ENCODE measurements at regions not wholly inside any gene's neighbourhood (a gene's known extent, or its start where the extent isn't known, plus 50 kb on each side); places are given as distances from the start of the nearest gene placed in this dataset.

DNA sequence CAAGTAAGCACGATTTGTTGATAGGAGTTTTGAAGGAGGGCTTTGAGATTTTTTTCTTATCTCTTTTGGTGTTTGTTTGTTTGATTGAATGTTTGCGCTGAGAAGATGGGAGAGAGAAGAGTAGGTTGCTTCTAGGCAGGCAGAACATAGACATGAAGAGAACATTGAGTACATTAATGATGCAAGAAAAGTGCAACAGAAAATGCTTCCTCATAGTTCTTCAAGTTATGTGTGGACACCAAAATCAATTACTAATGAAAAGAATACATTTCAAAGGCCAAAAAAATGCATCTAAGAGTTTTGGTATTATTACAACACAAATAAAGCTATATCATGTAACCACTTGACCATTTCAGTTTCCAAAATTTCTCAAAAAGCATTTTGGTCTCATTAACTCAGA, 191.0 kb upstream of the PPARGC1A start:
- H3K27ac ChIP-seq (ENCODE audit: low read length), result no peak overlapping the region
- H3K9ac ChIP-seq (ENCODE audit: low read length), result no peak overlapping the region
- H3K4me1 ChIP-seq (ENCODE audit: insufficient read depth, low read length), result no peaks in the 10 kb centered on the region
- no peak for ATAC-seq
- no peaks in the 10 kb centered on the region for H3F3A ChIP-seq (ENCODE audit: low read length, unreplicated experiment)
- intact Hi-C loops (cut with micrococcal nuclease), result no loop called here
- no peak overlapping the region for H2AFZ ChIP-seq (ENCODE audit: low read length)
- no peaks in the 10 kb centered on the region for H3K36me3 ChIP-seq (ENCODE audit: low read depth, low read length)
- no peak overlapping the region for H3K4me3 ChIP-seq (ENCODE audit: low read length)
- no peaks in the 10 kb centered on the region for H3K27me3 ChIP-seq (ENCODE audit: low read length)
- CTCF ChIA-PET, result no interaction called here
- POLR2A ChIA-PET (ENCODE audit: unreplicated experiment), result no interaction called here
- no peaks in the 10 kb centered on the region for H3K9me3 ChIP-seq (ENCODE audit: low read length)
- no TSS peak for BruUV-seq (replicated peaks)
- H4K20me1 ChIP-seq (ENCODE audit: low read length), result no peaks in the 10 kb centered on the region
- no peak overlapping the region for H3K4me2 ChIP-seq (ENCODE audit: low read length)
- DNase-seq, result no peak
- H3K9me2 ChIP-seq (replicated peaks; ENCODE audit: low read length), result no peaks in the 10 kb centered on the region
- no peaks in the 10 kb centered on the region for H3K79me2 ChIP-seq (ENCODE audit: low read length)
- no peak for TF ChIP-seq EZH2 (IDR thresholded peaks at IDR 0.05; ENCODE audit: low read length, unreplicated experiment)
- TF ChIP-seq, protein P1, sequence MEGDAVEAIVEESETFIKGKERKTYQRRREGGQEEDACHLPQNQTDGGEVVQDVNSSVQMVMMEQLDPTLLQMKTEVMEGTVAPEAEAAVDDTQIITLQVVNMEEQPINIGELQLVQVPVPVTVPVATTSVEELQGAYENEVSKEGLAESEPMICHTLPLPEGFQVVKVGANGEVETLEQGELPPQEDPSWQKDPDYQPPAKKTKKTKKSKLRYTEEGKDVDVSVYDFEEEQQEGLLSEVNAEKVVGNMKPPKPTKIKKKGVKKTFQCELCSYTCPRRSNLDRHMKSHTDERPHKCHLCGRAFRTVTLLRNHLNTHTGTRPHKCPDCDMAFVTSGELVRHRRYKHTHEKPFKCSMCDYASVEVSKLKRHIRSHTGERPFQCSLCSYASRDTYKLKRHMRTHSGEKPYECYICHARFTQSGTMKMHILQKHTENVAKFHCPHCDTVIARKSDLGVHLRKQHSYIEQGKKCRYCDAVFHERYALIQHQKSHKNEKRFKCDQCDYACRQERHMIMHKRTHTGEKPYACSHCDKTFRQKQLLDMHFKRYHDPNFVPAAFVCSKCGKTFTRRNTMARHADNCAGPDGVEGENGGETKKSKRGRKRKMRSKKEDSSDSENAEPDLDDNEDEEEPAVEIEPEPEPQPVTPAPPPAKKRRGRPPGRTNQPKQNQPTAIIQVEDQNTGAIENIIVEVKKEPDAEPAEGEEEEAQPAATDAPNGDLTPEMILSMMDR (conservative IDR thresholded peaks at IDR 0.05; ENCODE audit: low read depth, low read length), result no peak

DNA sequence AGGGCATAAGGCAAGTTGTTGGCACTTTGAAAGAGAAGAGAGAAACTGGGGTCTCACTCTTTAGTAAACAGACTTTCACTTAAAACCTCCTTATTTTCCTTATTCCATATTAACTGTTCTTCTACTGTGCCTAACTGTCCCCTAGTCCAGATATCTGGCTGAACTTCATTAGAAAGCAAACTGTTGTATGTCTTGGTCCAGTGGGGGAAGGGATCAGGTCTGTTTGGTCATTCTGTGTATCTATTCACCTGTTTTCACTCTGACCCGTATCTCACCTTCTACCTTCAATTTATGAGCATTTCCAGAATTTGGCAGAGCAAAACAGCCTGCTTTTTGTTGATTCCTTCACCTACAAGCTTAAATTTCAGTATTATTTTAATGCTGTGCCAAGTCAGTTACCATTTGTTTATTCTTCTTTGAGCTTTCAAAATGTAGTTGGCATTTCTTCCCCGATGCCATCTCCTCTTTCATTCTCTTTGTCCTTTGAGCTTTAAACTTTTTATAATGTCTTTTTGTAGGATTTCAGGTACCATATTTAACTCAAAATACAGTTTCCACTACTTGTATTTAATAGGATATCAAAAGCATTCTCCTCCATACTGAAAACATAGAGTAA, 188.6 kb upstream of the PPARGC1A start:
- POLR2A ChIA-PET (ENCODE audit: unreplicated experiment), result no interaction called here

DNA sequence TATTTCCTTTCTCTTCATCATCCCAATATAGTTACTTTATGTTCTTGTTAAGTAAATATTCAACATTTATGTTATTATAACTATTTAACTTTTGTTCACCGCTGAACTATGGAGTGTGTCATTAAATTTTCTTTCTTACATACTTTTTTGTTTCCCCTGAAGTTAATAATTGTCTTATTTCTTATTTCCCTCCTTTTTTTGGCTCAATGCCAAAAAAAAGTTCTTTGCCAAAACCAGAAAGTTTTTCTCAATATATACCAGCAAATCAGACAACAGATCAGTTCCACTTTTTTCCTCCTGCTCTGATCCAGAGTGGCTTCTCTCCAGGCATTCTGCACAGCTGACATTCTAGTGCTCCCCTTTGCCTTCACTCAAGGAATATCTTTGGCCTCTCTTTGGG, 187.0 kb upstream of the PPARGC1A start:
- Histone ChIP-seq H3K9me3 (ENCODE audit: low read length) (no peaks in the 10 kb centered on the region), H3K9me2 (replicated peaks; ENCODE audit: low read length) (no peaks in the 10 kb centered on the region), H3F3A (ENCODE audit: low read length, unreplicated experiment) (no peaks in the 10 kb centered on the region), H3K9ac (ENCODE audit: low read length) (no peak overlapping the region), H2AFZ (ENCODE audit: low read length) (no peak overlapping the region), H3K36me3 (ENCODE audit: low read depth, low read length) (no peaks in the 10 kb centered on the region), H3K4me2 (ENCODE audit: low read length) (no peak overlapping the region), H3K27ac (ENCODE audit: low read length) (no peak overlapping the region), H3K4me3 (ENCODE audit: low read length) (no peak overlapping the region), H3K4me1 (ENCODE audit: insufficient read depth, low read length) (no peaks in the 10 kb centered on the region), H3K79me2 (ENCODE audit: low read length) (no peaks in the 10 kb centered on the region), H3K27me3 (ENCODE audit: low read length) (no peaks in the 10 kb centered on the region), H4K20me1 (ENCODE audit: low read length) (no peaks in the 10 kb centered on the region)
- BruUV-seq (replicated peaks), result no TSS peak
- DNase-seq (no peak), ATAC-seq (no peak)
- POLR2A ChIA-PET (ENCODE audit: unreplicated experiment), result no interaction called here
- intact Hi-C loops (cut with micrococcal nuclease), result no loop called here
- TF ChIP-seq EZH2phosphoT487 (IDR thresholded peaks at IDR 0.05; ENCODE audit: borderline replicate concordance, low read length) (no peak), EZH2 (IDR thresholded peaks at IDR 0.05; ENCODE audit: low read length, unreplicated experiment) (no peak)
- TF ChIP-seq, protein P1 (conservative IDR thresholded peaks at IDR 0.05; ENCODE audit: low read depth, low read length), result no peak
- CTCF ChIA-PET, result no interaction called here

More for the DNA sequence above, 188.6 kb upstream of the PPARGC1A start:
- Histone ChIP-seq H3K4me1 (ENCODE audit: insufficient read depth, low read length) (no peaks in the 10 kb centered on the region), H3K9me3 (ENCODE audit: low read length) (no peaks in the 10 kb centered on the region), H3K36me3 (ENCODE audit: low read depth, low read length) (no peaks in the 10 kb centered on the region), H3K27me3 (ENCODE audit: low read length) (no peaks in the 10 kb centered on the region), H3K4me3 (ENCODE audit: low read length) (no peak overlapping the region), H4K20me1 (ENCODE audit: low read length) (no peaks in the 10 kb centered on the region), H3F3A (ENCODE audit: low read length, unreplicated experiment) (no peaks in the 10 kb centered on the region), H3K9ac (ENCODE audit: low read length) (no peak overlapping the region), H3K9me2 (replicated peaks; ENCODE audit: low read length) (no peaks in the 10 kb centered on the region), H3K27ac (ENCODE audit: low read length) (no peak overlapping the region), H2AFZ (ENCODE audit: low read length) (no peak overlapping the region), H3K79me2 (ENCODE audit: low read length) (no peaks in the 10 kb centered on the region), H3K4me2 (ENCODE audit: low read length) (no peak overlapping the region)
- intact Hi-C loops (cut with micrococcal nuclease), result no loop called here
- CTCF ChIA-PET, result no interaction called here
- DNase-seq (no peak), ATAC-seq (no peak)
- TF ChIP-seq EZH2 (IDR thresholded peaks at IDR 0.05; ENCODE audit: low read length, unreplicated experiment) (no peak), EZH2phosphoT487 (IDR thresholded peaks at IDR 0.05; ENCODE audit: borderline replicate concordance, low read length) (no peak)
- TF ChIP-seq, protein P1 (conservative IDR thresholded peaks at IDR 0.05; ENCODE audit: low read depth, low read length), result no peak
- no TSS peak for BruUV-seq (replicated peaks)
